H9 (cell line): ENCODE measurements at regions not wholly inside any gene's neighbourhood (a gene's known extent, or its start where the extent isn't known, plus 50 kb on each side); places are given as distances from the start of the nearest gene placed in this dataset.

Experiments used
- DNase-seq: peaks from one replicate; pipeline ENCODE4 v3.0.0-alpha.2; 2017
- H2AFZ ChIP-seq: one replicate; pipeline ENCODE4 v1.6.1; 2013; ENCODE audit warnings: mild to moderate bottlenecking, low read length, control low read depth, moderate library complexity
- H2AK5ac ChIP-seq: 2 replicates; pipeline ENCODE4 v1.6.1; 2013; ENCODE audit warnings: low read length, control low read depth, mixed read lengths; ENCODE audit not compliant: insufficient read length
- H2BK120ac ChIP-seq: one replicate; pipeline ENCODE4 v1.6.1; 2013; ENCODE audit warnings: low read depth, mild to moderate bottlenecking, low read length, control low read depth, inconsistent platforms; ENCODE audit not compliant: poor library complexity, severe bottlenecking
- H2BK12ac ChIP-seq: 2 replicates; pipeline ENCODE4 v1.6.1; 2013; ENCODE audit warnings: low read length, control low read depth, mixed read lengths, low read depth; ENCODE audit not compliant: insufficient read length
- H2BK15ac ChIP-seq: 2 replicates; pipeline ENCODE4 v1.6.1; 2013; ENCODE audit warnings: low read depth, low read length, control low read depth
- H2BK20ac ChIP-seq: one replicate; pipeline ENCODE4 v1.6.1; 2013; ENCODE audit warnings: low read depth, mild to moderate bottlenecking, low read length, control low read depth, inconsistent platforms; ENCODE audit not compliant: poor library complexity, severe bottlenecking
- H2BK5ac ChIP-seq: 2 replicates; pipeline ENCODE4 v1.6.1; 2013; ENCODE audit warnings: low read length, control low read depth, mixed read lengths; ENCODE audit not compliant: insufficient read length
- H3K14ac ChIP-seq: 2 replicates; pipeline ENCODE4 v1.6.1; 2013; ENCODE audit warnings: low read length, control low read depth; ENCODE audit not compliant: insufficient read depth
- H3K18ac ChIP-seq: 2 replicates; pipeline ENCODE4 v1.6.1; 2013; ENCODE audit warnings: low read depth, mild to moderate bottlenecking, mixed read lengths, low read length, control low read depth; ENCODE audit not compliant: insufficient read length
- H3K23ac ChIP-seq: 2 replicates; pipeline ENCODE4 v1.6.1; 2013; ENCODE audit warnings: low read length, control low read depth, mixed read lengths, low read depth; ENCODE audit not compliant: insufficient read length
- H3K23me2 ChIP-seq: 2 replicates; pipeline ENCODE4 v1.6.1; 2013; ENCODE audit warnings: low read depth, mild to moderate bottlenecking, mixed read lengths, low read length, control low read depth; ENCODE audit not compliant: insufficient read length, poor library complexity, severe bottlenecking
- H3K27ac ChIP-seq: 2 replicates; pipeline ENCODE4 v1.5.1; 2013; ENCODE audit warnings: low read length, control low read depth, mixed read lengths, low read depth; ENCODE audit not compliant: insufficient read length
- H3K27me3 ChIP-seq: 2 replicates; pipeline ENCODE4 v1.6.1; 2013; ENCODE audit warnings: low read length, control low read depth, inconsistent platforms; ENCODE audit not compliant: insufficient read depth
- H3K4ac ChIP-seq: 2 replicates; pipeline ENCODE4 v1.6.1; 2013; ENCODE audit warnings: low read depth, mild to moderate bottlenecking, control low read depth, inconsistent platforms, low read length, moderate library complexity
- H3K4me1 ChIP-seq: 2 replicates; pipeline ENCODE4 v1.6.1; 2013; ENCODE audit warnings: low read length, control low read depth, inconsistent platforms; ENCODE audit not compliant: insufficient read depth
- H3K4me2 ChIP-seq: 2 replicates; pipeline ENCODE4 v1.6.1; 2013; ENCODE audit warnings: low read length, control low read depth, mixed read lengths; ENCODE audit not compliant: insufficient read length, insufficient read depth
- H3K56ac ChIP-seq: 2 replicates; pipeline ENCODE4 v1.6.1; 2013; ENCODE audit warnings: low read depth, mild to moderate bottlenecking, mixed read lengths, low read length, control low read depth; ENCODE audit not compliant: insufficient read length
- H3K79me1 ChIP-seq: 2 replicates; pipeline ENCODE4 v1.6.1; 2013; ENCODE audit warnings: low read depth, mild to moderate bottlenecking, moderate library complexity, low read length, control low read depth, inconsistent platforms; ENCODE audit not compliant: insufficient read depth, poor library complexity, severe bottlenecking
- H3K79me2 ChIP-seq: 2 replicates; pipeline ENCODE4 v1.6.1; 2013; ENCODE audit warnings: low read length, control low read depth, inconsistent platforms; ENCODE audit not compliant: insufficient read depth
- H3K9ac ChIP-seq: 2 replicates; pipeline ENCODE4 v1.6.1; 2013; ENCODE audit warnings: low read length, control low read depth, mixed read lengths; ENCODE audit not compliant: insufficient read length; ENCODE audit errors: extremely low read depth
- H3K9me3 ChIP-seq: one replicate; pipeline ENCODE4 v1.6.1; 2013; ENCODE audit warnings: low read depth, low read length, inconsistent platforms; ENCODE audit not compliant: control insufficient read depth
- H3T11ph ChIP-seq: one replicate; pipeline ENCODE4 v1.6.1; 2013; ENCODE audit warnings: mild to moderate bottlenecking, low read length, control low read depth, inconsistent platforms
- H4K20me1 ChIP-seq: one replicate; pipeline ENCODE4 v1.6.1; 2013; ENCODE audit not compliant: control insufficient read depth, insufficient read length, insufficient read depth
- H4K5ac ChIP-seq: 2 replicates; pipeline ENCODE4 v1.6.1; 2013; ENCODE audit warnings: low read depth, mild to moderate bottlenecking, mixed read lengths, low read length, control low read depth; ENCODE audit not compliant: insufficient read length
- H4K8ac ChIP-seq: replicated peaks from 2 replicates; pipeline ENCODE4 v1.6.1; 2013; ENCODE audit warnings: low read length, control low read depth, mixed read lengths, low read depth; ENCODE audit not compliant: insufficient read length
- H4K91ac ChIP-seq: 2 replicates; pipeline ENCODE4 v1.6.1; 2013; ENCODE audit warnings: low read depth, mild to moderate bottlenecking, moderate library complexity, mixed read lengths, low read length, control low read depth; ENCODE audit not compliant: insufficient read length
- H3K27ac Mint-ChIP-seq, 3 experiments: 2 replicates in 2 of 3; 3 replicates in 1 of 3; pipeline ENCODE4 v1.8.0; 2020 to 2021; ENCODE audit warnings: mixed read lengths in 3 of 3, mild to moderate bottlenecking in 1 of 3, moderate library complexity in 1 of 3
- H3K27me3 Mint-ChIP-seq: 2 replicates; pipeline ENCODE4 v1.8.0; 2021; ENCODE audit warnings: low read depth, mild to moderate bottlenecking, moderate library complexity, mixed read lengths
- H3K36me3 Mint-ChIP-seq, 3 experiments: 2 replicates in 2 of 3; 3 replicates in 1 of 3; pipeline ENCODE4 v1.8.0; 2020 to 2021; ENCODE audit warnings: low read depth in 3 of 3, mixed read lengths in 3 of 3; ENCODE audit not compliant: insufficient read depth in 1 of 3
- H3K4me1 Mint-ChIP-seq, 2 experiments: 2 replicates each; pipeline ENCODE4 v1.8.0; 2020; ENCODE audit warnings: mixed read lengths in 2 of 2
- H3K4me3 Mint-ChIP-seq, 2 experiments: 2 replicates in 1 of 2; 3 replicates in 1 of 2; pipeline ENCODE4 v1.8.0; 2020 to 2021; ENCODE audit warnings: mild to moderate bottlenecking in 2 of 2, mixed read lengths in 2 of 2, moderate library complexity in 1 of 2
- H3K9me3 Mint-ChIP-seq, 2 experiments: 2 replicates in 1 of 2; 3 replicates in 1 of 2; pipeline ENCODE4 v1.8.0; 2020; ENCODE audit warnings: mild to moderate bottlenecking in 2 of 2, mixed read lengths in 2 of 2, moderate library complexity in 1 of 2
- CTCF ChIP-seq: fragments of 200-600 bp; sonication (generic); conservative IDR thresholded peaks from 3 replicates; pipeline ENCODE4 v1.8.0; 2021; ENCODE audit warnings: antibody characterized with exemption, mild to moderate bottlenecking
- WGBS: extraction: QIAGEN DNeasy Blood & Tissue Kit; methylation state at CpG from one replicate; pipeline ENCODE4 v1.1.7; 2013; ENCODE audit warnings: missing lambda C conversion rate, low lambda C conversion rate, mixed read lengths; ENCODE audit not compliant: insufficient read length; ENCODE audit errors: extremely low coverage; 5-methylcytosine and 5-hydroxymethylcytosine counted together

- Histone ChIP-seq H3K56ac (no peak overlapping the region), H3K79me1 (no peaks in the 10 kb centered on the region), H2AFZ (no peak overlapping the region), H2BK15ac (no peak overlapping the region), H3K9ac (no peak overlapping the region), H3K18ac (no peak overlapping the region), H3K14ac (no peak overlapping the region; the same call in 1 of the 2 replicates), H2BK5ac (no peak overlapping the region), H4K5ac (no peak overlapping the region), H3K9me3 (no peaks in the 10 kb centered on the region), H4K8ac (no peak overlapping the region), H2BK20ac (no peak overlapping the region), H2BK12ac (no peak overlapping the region), H3K23me2 (no peaks in the 10 kb centered on the region), H3K23ac (no peak overlapping the region), H3K4me2 (no peak overlapping the region), H3K79me2 (no peaks in the 10 kb centered on the region), H3K4ac (no peak overlapping the region), H3T11ph (no peak overlapping the region), H2AK5ac (no peak overlapping the region), H4K20me1 (no peaks in the 10 kb centered on the region), H3K27me3 (no peaks in the 10 kb centered on the region), H4K91ac (no peak overlapping the region), H3K4me1 (no peaks in the 10 kb centered on the region), H2BK120ac (no peak overlapping the region), H3K27ac (no peak overlapping the region)
- peaks cover 3 to 9% of the 10 kb centered on the region in 2 experiments for H3K4me1 Mint-ChIP-seq
- TF ChIP-seq CTCF, result no peak
- H3K27me3 Mint-ChIP-seq, result no peaks in the 10 kb centered on the region
- H3K27ac Mint-ChIP-seq, result no peak overlapping the region
- no peaks in the 10 kb centered on the region; a peak in 1 of 5 replicates for H3K9me3 Mint-ChIP-seq
- WGBS, result no CpG with 5 or more reads among the region's 29 CpGs
- no peak for DNase-seq
- H3K36me3 Mint-ChIP-seq, result no peaks in the 10 kb centered on the region; a peak in 1 of 7 replicates
- H3K4me3 Mint-ChIP-seq, result no peak overlapping the region
Measured at GRCh38 chr10:3636356-3637181, 148.4 kb downstream of the KLF6 start.
